ENCODE measurements at regions not wholly inside any gene's neighbourhood (a gene's known extent, or its start where the extent isn't known, plus 50 kb on each side); places are given as distances from the start of the nearest gene placed in this dataset.

- Histone ChIP-seq H3K27me3 (ENCODE audit: low read depth, low read length) (no peaks in the 10 kb centered on the region), H3K27ac (ENCODE audit: low read length) (no peak overlapping the region), H3K4me1 (ENCODE audit: control insufficient read depth in 1 of 2, insufficient read depth in 2 of 2, low read length in 2 of 2) (peaks cover 4 to 17% of the 10 kb centered on the region in 2 donors), H3K9me3 (ENCODE audit: control insufficient read depth in 1 of 2, low read length in 2 of 2) (no peaks in the 10 kb centered on the region), H3K36me3 (ENCODE audit: control insufficient read depth in 1 of 2, insufficient read depth in 2 of 2, low read length in 2 of 2) (no peaks in the 10 kb centered on the region), H3K4me3 (ENCODE audit: low read depth in 1 of 2, low read length in 2 of 2) (no peak overlapping the region)
Measured at GRCh38 chr9:105150991-105151685, 93.3 kb upstream of the SLC44A1 start.

GRCh38 chr9:105151686-105151995, 92.8 kb upstream of the SLC44A1 start:
- H3K9me3 ChIP-seq (ENCODE audit: control insufficient read depth in 1 of 2, low read length in 2 of 2), result no peaks in the 10 kb centered on the region
- no peaks in the 10 kb centered on the region for H3K27me3 ChIP-seq (ENCODE audit: low read depth, low read length)
- peaks cover 2 to 12% of the 10 kb centered on the region in 2 donors for H3K4me1 ChIP-seq (ENCODE audit: control insufficient read depth in 1 of 2, insufficient read depth in 2 of 2, low read length in 2 of 2)
- no peak overlapping the region for H3K27ac ChIP-seq (ENCODE audit: low read length)
- H3K4me3 ChIP-seq (ENCODE audit: low read depth in 1 of 2, low read length in 2 of 2), result no peak overlapping the region
- H3K36me3 ChIP-seq (ENCODE audit: control insufficient read depth in 1 of 2, insufficient read depth in 2 of 2, low read length in 2 of 2), result no peaks in the 10 kb centered on the region

GRCh38 chr9:105154723-105155191, 89.7 kb upstream of the SLC44A1 start:
- H3K27me3 ChIP-seq (ENCODE audit: low read depth, low read length), result no peaks in the 10 kb centered on the region
- no peaks in the 10 kb centered on the region for H3K36me3 ChIP-seq (ENCODE audit: control insufficient read depth in 1 of 2, insufficient read depth in 2 of 2, low read length in 2 of 2)
- H3K4me1 ChIP-seq (ENCODE audit: control insufficient read depth in 1 of 2, insufficient read depth in 2 of 2, low read length in 2 of 2), result peaks cover 0 to 11% of the 10 kb centered on the region in 2 donors
- no peak overlapping the region for H3K27ac ChIP-seq (ENCODE audit: low read length)
- H3K4me3 ChIP-seq (ENCODE audit: low read depth in 1 of 2, low read length in 2 of 2), result no peak overlapping the region
- H3K9me3 ChIP-seq (ENCODE audit: control insufficient read depth in 1 of 2, low read length in 2 of 2), result no peaks in the 10 kb centered on the region

- no peaks in the 10 kb centered on the region for H3K27me3 ChIP-seq (ENCODE audit: low read depth, low read length)
Measured at GRCh38 chr9:105157171-105157583, 87.3 kb upstream of the SLC44A1 start.

GRCh38 chr9:105158020-105158419, 86.4 kb upstream of the SLC44A1 start:
- H3K36me3 ChIP-seq (ENCODE audit: control insufficient read depth in 1 of 2, insufficient read depth in 2 of 2, low read length in 2 of 2), result no peaks in the 10 kb centered on the region
- no peak overlapping the region for H3K27ac ChIP-seq (ENCODE audit: low read length)
- no peaks in the 10 kb centered on the region for H3K27me3 ChIP-seq (ENCODE audit: low read depth, low read length)
- H3K9me3 ChIP-seq (ENCODE audit: control insufficient read depth in 1 of 2, low read length in 2 of 2), result no peaks in the 10 kb centered on the region
- H3K4me3 ChIP-seq (ENCODE audit: low read depth in 1 of 2, low read length in 2 of 2), result no peak overlapping the region
- H3K4me1 ChIP-seq (ENCODE audit: control insufficient read depth in 1 of 2, insufficient read depth in 2 of 2, low read length in 2 of 2), result peaks cover 0 to 11% of the 10 kb centered on the region in 2 donors

More at GRCh38 chr9:105157171-105157583, 87.3 kb upstream of the SLC44A1 start:
- peak overlapping the region; percentile 9 for H3K27ac ChIP-seq (ENCODE audit: low read length)
- peaks cover 0 to 11% of the 10 kb centered on the region in 2 donors for H3K4me1 ChIP-seq (ENCODE audit: control insufficient read depth in 1 of 2, insufficient read depth in 2 of 2, low read length in 2 of 2)
- peak overlapping the region in 1 of 2 donors; percentile 14 for H3K4me3 ChIP-seq (ENCODE audit: low read depth in 1 of 2, low read length in 2 of 2)
- H3K9me3 ChIP-seq (ENCODE audit: control insufficient read depth in 1 of 2, low read length in 2 of 2), result no peaks in the 10 kb centered on the region
- H3K36me3 ChIP-seq (ENCODE audit: control insufficient read depth in 1 of 2, insufficient read depth in 2 of 2, low read length in 2 of 2), result no peaks in the 10 kb centered on the region

- Histone ChIP-seq H3K9me3 (ENCODE audit: control insufficient read depth in 1 of 2, low read length in 2 of 2) (no peaks in the 10 kb centered on the region), H3K4me3 (ENCODE audit: low read depth in 1 of 2, low read length in 2 of 2) (no peak overlapping the region), H3K27ac (ENCODE audit: low read length) (no peak overlapping the region), H3K36me3 (ENCODE audit: control insufficient read depth in 1 of 2, insufficient read depth in 2 of 2, low read length in 2 of 2) (no peaks in the 10 kb centered on the region), H3K4me1 (ENCODE audit: control insufficient read depth in 1 of 2, insufficient read depth in 2 of 2, low read length in 2 of 2) (peaks cover 0 to 11% of the 10 kb centered on the region in 2 donors), H3K27me3 (ENCODE audit: low read depth, low read length) (no peaks in the 10 kb centered on the region)
Measured at GRCh38 chr9:105158898-105159297, 85.6 kb upstream of the SLC44A1 start.

- Histone ChIP-seq H3K9me3 (ENCODE audit: control insufficient read depth in 1 of 2, low read length in 2 of 2) (no peaks in the 10 kb centered on the region), H3K27me3 (ENCODE audit: low read depth, low read length) (no peaks in the 10 kb centered on the region), H3K4me3 (ENCODE audit: low read depth in 1 of 2, low read length in 2 of 2) (no peak overlapping the region), H3K4me1 (ENCODE audit: control insufficient read depth in 1 of 2, insufficient read depth in 2 of 2, low read length in 2 of 2) (no peaks in the 10 kb centered on the region), H3K27ac (ENCODE audit: low read length) (no peak overlapping the region), H3K36me3 (ENCODE audit: control insufficient read depth in 1 of 2, insufficient read depth in 2 of 2, low read length in 2 of 2) (no peaks in the 10 kb centered on the region)
Measured at GRCh38 chr9:105168870-105169319, 75.6 kb upstream of the SLC44A1 start.

- H3K36me3 ChIP-seq (ENCODE audit: control insufficient read depth in 1 of 2, insufficient read depth in 2 of 2, low read length in 2 of 2), result no peaks in the 10 kb centered on the region
- no peaks in the 10 kb centered on the region for H3K27me3 ChIP-seq (ENCODE audit: low read depth, low read length)
- H3K27ac ChIP-seq (ENCODE audit: low read length), result no peak overlapping the region
- H3K9me3 ChIP-seq (ENCODE audit: control insufficient read depth in 1 of 2, low read length in 2 of 2), result no peaks in the 10 kb centered on the region
- H3K4me1 ChIP-seq (ENCODE audit: control insufficient read depth in 1 of 2, insufficient read depth in 2 of 2, low read length in 2 of 2), result no peaks in the 10 kb centered on the region
- no peak overlapping the region for H3K4me3 ChIP-seq (ENCODE audit: low read depth in 1 of 2, low read length in 2 of 2)
Measured at GRCh38 chr9:105171076-105171475, 73.4 kb upstream of the SLC44A1 start.

- Histone ChIP-seq H3K9me3 (ENCODE audit: control insufficient read depth in 1 of 2, low read length in 2 of 2) (no peaks in the 10 kb centered on the region), H3K36me3 (ENCODE audit: control insufficient read depth in 1 of 2, insufficient read depth in 2 of 2, low read length in 2 of 2) (no peaks in the 10 kb centered on the region), H3K27me3 (ENCODE audit: low read depth, low read length) (no peaks in the 10 kb centered on the region), H3K27ac (ENCODE audit: low read length) (no peak overlapping the region), H3K4me1 (ENCODE audit: control insufficient read depth in 1 of 2, insufficient read depth in 2 of 2, low read length in 2 of 2) (no peaks in the 10 kb centered on the region), H3K4me3 (ENCODE audit: low read depth in 1 of 2, low read length in 2 of 2) (no peak overlapping the region)
Measured at GRCh38 chr9:105171589-105171988, 72.9 kb upstream of the SLC44A1 start.

GRCh38 chr9:105172436-105172835, 72.0 kb upstream of the SLC44A1 start:
- Histone ChIP-seq H3K27me3 (ENCODE audit: low read depth, low read length) (no peaks in the 10 kb centered on the region), H3K4me3 (ENCODE audit: low read depth in 1 of 2, low read length in 2 of 2) (no peak overlapping the region), H3K27ac (ENCODE audit: low read length) (no peak overlapping the region), H3K9me3 (ENCODE audit: control insufficient read depth in 1 of 2, low read length in 2 of 2) (no peaks in the 10 kb centered on the region), H3K36me3 (ENCODE audit: control insufficient read depth in 1 of 2, insufficient read depth in 2 of 2, low read length in 2 of 2) (no peaks in the 10 kb centered on the region), H3K4me1 (ENCODE audit: control insufficient read depth in 1 of 2, insufficient read depth in 2 of 2, low read length in 2 of 2) (no peaks in the 10 kb centered on the region)

GRCh38 chr9:105173306-105173705, 71.1 kb upstream of the SLC44A1 start:
- H3K27ac ChIP-seq (ENCODE audit: low read length), result no peak overlapping the region
- H3K27me3 ChIP-seq (ENCODE audit: low read depth, low read length), result no peaks in the 10 kb centered on the region
- H3K4me3 ChIP-seq (ENCODE audit: low read depth in 1 of 2, low read length in 2 of 2), result no peak overlapping the region
- H3K4me1 ChIP-seq (ENCODE audit: control insufficient read depth in 1 of 2, insufficient read depth in 2 of 2, low read length in 2 of 2), result no peaks in the 10 kb centered on the region
- H3K9me3 ChIP-seq (ENCODE audit: control insufficient read depth in 1 of 2, low read length in 2 of 2), result no peaks in the 10 kb centered on the region
- H3K36me3 ChIP-seq (ENCODE audit: control insufficient read depth in 1 of 2, insufficient read depth in 2 of 2, low read length in 2 of 2), result no peaks in the 10 kb centered on the region

- Histone ChIP-seq H3K27ac (ENCODE audit: low read length) (no peak overlapping the region), H3K27me3 (ENCODE audit: low read depth, low read length) (no peaks in the 10 kb centered on the region), H3K9me3 (ENCODE audit: control insufficient read depth in 1 of 2, low read length in 2 of 2) (no peaks in the 10 kb centered on the region), H3K4me3 (ENCODE audit: low read depth in 1 of 2, low read length in 2 of 2) (no peak overlapping the region), H3K4me1 (ENCODE audit: control insufficient read depth in 1 of 2, insufficient read depth in 2 of 2, low read length in 2 of 2) (no peaks in the 10 kb centered on the region), H3K36me3 (ENCODE audit: control insufficient read depth in 1 of 2, insufficient read depth in 2 of 2, low read length in 2 of 2) (no peaks in the 10 kb centered on the region)
Measured at GRCh38 chr9:105173826-105174225, 70.6 kb upstream of the SLC44A1 start.

All from muscle layer of duodenum (tissue), 2 donors.